ENCODE measurements at regions not wholly inside any gene's neighbourhood (a gene's known extent, or its start where the extent isn't known, plus 50 kb on each side); places are given as distances from the start of the nearest gene placed in this dataset.

- no peak for TF ChIP-seq CTCF (IDR thresholded peaks at IDR 0.05; ENCODE audit: extremely low read depth, missing control alignments)
- DNase-seq (ENCODE audit: low spot score): no peak
Observed at GRCh38 chr11:103661185-103661584, 375.3 kb upstream of the DDI1 start.

- no peak for DNase-seq (ENCODE audit: low spot score)
- no peak for TF ChIP-seq CTCF (IDR thresholded peaks at IDR 0.05; ENCODE audit: extremely low read depth, missing control alignments)
Observed at GRCh38 chr11:103661991-103662390, 374.4 kb upstream of the DDI1 start.

- no peak for TF ChIP-seq CTCF (IDR thresholded peaks at IDR 0.05; ENCODE audit: extremely low read depth, missing control alignments)
- DNase-seq (ENCODE audit: low spot score): no peak
Observed at GRCh38 chr11:103662880-103663279, 373.6 kb upstream of the DDI1 start.

GRCh38 chr11:103668859-103669258, 367.6 kb upstream of the DDI1 start:
- TF ChIP-seq CTCF (IDR thresholded peaks at IDR 0.05; ENCODE audit: extremely low read depth, missing control alignments): no peak
- no peak for DNase-seq (ENCODE audit: low spot score)

GRCh38 chr11:103671143-103671651, 365.2 kb upstream of the DDI1 start:
- no peak for DNase-seq (ENCODE audit: low spot score)
- no peak for TF ChIP-seq CTCF (IDR thresholded peaks at IDR 0.05; ENCODE audit: extremely low read depth, missing control alignments)

- no peak for DNase-seq (ENCODE audit: low spot score)
- TF ChIP-seq CTCF (IDR thresholded peaks at IDR 0.05; ENCODE audit: extremely low read depth, missing control alignments): no peak
Observed at GRCh38 chr11:103673773-103674172, 362.7 kb upstream of the DDI1 start.

GRCh38 chr11:103676413-103676812, 360.0 kb upstream of the DDI1 start:
- no peak for TF ChIP-seq CTCF (IDR thresholded peaks at IDR 0.05; ENCODE audit: extremely low read depth, missing control alignments)
- DNase-seq (ENCODE audit: low spot score): no peak
